ENCODE measurements at regions not wholly inside any gene's neighbourhood (a gene's known extent, or its start where the extent isn't known, plus 50 kb on each side); places are given as distances from the start of the nearest gene placed in this dataset.

DNA sequence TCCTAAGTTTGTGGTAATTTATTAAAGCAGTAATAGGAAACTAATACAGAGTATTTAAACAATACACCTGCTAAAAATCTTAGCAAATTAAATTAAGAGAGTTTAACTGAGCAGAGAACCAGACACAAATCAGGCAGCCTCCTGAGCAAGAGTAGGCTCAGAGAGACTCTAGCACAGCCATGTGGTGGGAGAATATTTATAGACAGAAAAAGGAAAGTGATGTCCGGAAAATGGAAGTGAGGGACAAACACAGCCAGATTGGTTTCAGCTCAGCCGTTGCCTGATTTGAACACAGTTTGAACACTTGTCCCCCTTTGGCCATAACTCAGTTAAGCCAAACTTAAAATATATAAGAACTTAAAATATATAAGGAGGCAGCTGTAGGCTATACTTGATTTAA, 192.6 kb upstream of the PSMD7 start:
- Histone ChIP-seq H3K4me2 (ENCODE audit: extremely low read depth, insufficient read depth, low read length) (no peak overlapping the region), H2AFZ (ENCODE audit: low read length) (no peak overlapping the region), H3K27me3 (ENCODE audit: control insufficient read depth, insufficient read depth, low read length) (no peaks in the 10 kb centered on the region), H3K9me3 (ENCODE audit: control insufficient read depth, insufficient read depth, low read depth, low read length) (no peaks in the 10 kb centered on the region), H4K20me1 (ENCODE audit: control insufficient read depth, extremely low read depth, insufficient read depth, low read length) (no peaks in the 10 kb centered on the region), H3K4me1 (ENCODE audit: control insufficient read depth, extremely low read depth, insufficient read depth, low read length) (no peaks in the 10 kb centered on the region), H3K36me3 (ENCODE audit: control insufficient read depth, insufficient read depth, low read length) (no peaks in the 10 kb centered on the region), H3K9ac (ENCODE audit: insufficient read depth, low read length) (no peak overlapping the region), H3K27ac (ENCODE audit: insufficient read depth, low read length) (no peak overlapping the region), H3K4me3 (replicated peaks in 1 of 4; ENCODE audit: control extremely low read depth in 1 of 4, insufficient read depth in 1 of 4, low read depth in 3 of 4, low read length in 4 of 4) (no peak overlapping the region), H3K79me2 (ENCODE audit: control insufficient read depth, insufficient read depth, low read length) (no peaks in the 10 kb centered on the region)
- TF ChIP-seq, protein P1, sequence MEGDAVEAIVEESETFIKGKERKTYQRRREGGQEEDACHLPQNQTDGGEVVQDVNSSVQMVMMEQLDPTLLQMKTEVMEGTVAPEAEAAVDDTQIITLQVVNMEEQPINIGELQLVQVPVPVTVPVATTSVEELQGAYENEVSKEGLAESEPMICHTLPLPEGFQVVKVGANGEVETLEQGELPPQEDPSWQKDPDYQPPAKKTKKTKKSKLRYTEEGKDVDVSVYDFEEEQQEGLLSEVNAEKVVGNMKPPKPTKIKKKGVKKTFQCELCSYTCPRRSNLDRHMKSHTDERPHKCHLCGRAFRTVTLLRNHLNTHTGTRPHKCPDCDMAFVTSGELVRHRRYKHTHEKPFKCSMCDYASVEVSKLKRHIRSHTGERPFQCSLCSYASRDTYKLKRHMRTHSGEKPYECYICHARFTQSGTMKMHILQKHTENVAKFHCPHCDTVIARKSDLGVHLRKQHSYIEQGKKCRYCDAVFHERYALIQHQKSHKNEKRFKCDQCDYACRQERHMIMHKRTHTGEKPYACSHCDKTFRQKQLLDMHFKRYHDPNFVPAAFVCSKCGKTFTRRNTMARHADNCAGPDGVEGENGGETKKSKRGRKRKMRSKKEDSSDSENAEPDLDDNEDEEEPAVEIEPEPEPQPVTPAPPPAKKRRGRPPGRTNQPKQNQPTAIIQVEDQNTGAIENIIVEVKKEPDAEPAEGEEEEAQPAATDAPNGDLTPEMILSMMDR (conservative IDR thresholded peaks at IDR 0.05 in 1 of 2, IDR thresholded peaks at IDR 0.05 in 1 of 2; ENCODE audit: low read depth in 1 of 2, low read length in 2 of 2) = no peak
- no peak for TF ChIP-seq EZH2 (IDR thresholded peaks at IDR 0.05; ENCODE audit: low read length, missing control alignments)
- no peak for DNase-seq (ENCODE audit: low read depth in 2 of 2)

GRCh38 chr16:74101379-74102137, 195.1 kb upstream of the PSMD7 start:
- TF ChIP-seq EZH2 (IDR thresholded peaks at IDR 0.05; ENCODE audit: low read length, missing control alignments) = no peak
- TF ChIP-seq, protein P1 (conservative IDR thresholded peaks at IDR 0.05 in 1 of 2, IDR thresholded peaks at IDR 0.05 in 1 of 2; ENCODE audit: low read depth in 1 of 2, low read length in 2 of 2) = no peak
- no peak overlapping the region for H3K9ac ChIP-seq (ENCODE audit: insufficient read depth, low read length)
- no peak for DNase-seq (ENCODE audit: low read depth in 2 of 2)
- H3K4me1 ChIP-seq (ENCODE audit: control insufficient read depth, extremely low read depth, insufficient read depth, low read length) = no peaks in the 10 kb centered on the region
- H3K4me3 ChIP-seq (replicated peaks in 1 of 4; ENCODE audit: control extremely low read depth in 1 of 4, insufficient read depth in 1 of 4, low read depth in 3 of 4, low read length in 4 of 4) = no peak overlapping the region
- no peak overlapping the region for H2AFZ ChIP-seq (ENCODE audit: low read length)
- no peaks in the 10 kb centered on the region for H4K20me1 ChIP-seq (ENCODE audit: control insufficient read depth, extremely low read depth, insufficient read depth, low read length)
- no peak overlapping the region for H3K4me2 ChIP-seq (ENCODE audit: extremely low read depth, insufficient read depth, low read length)
- H3K27ac ChIP-seq (ENCODE audit: insufficient read depth, low read length) = no peak overlapping the region
- no peaks in the 10 kb centered on the region for H3K36me3 ChIP-seq (ENCODE audit: control insufficient read depth, insufficient read depth, low read length)
- no peaks in the 10 kb centered on the region for H3K9me3 ChIP-seq (ENCODE audit: control insufficient read depth, insufficient read depth, low read depth, low read length)
- H3K79me2 ChIP-seq (ENCODE audit: control insufficient read depth, insufficient read depth, low read length) = no peaks in the 10 kb centered on the region
- H3K27me3 ChIP-seq (ENCODE audit: control insufficient read depth, insufficient read depth, low read length) = no peaks in the 10 kb centered on the region

DNA sequence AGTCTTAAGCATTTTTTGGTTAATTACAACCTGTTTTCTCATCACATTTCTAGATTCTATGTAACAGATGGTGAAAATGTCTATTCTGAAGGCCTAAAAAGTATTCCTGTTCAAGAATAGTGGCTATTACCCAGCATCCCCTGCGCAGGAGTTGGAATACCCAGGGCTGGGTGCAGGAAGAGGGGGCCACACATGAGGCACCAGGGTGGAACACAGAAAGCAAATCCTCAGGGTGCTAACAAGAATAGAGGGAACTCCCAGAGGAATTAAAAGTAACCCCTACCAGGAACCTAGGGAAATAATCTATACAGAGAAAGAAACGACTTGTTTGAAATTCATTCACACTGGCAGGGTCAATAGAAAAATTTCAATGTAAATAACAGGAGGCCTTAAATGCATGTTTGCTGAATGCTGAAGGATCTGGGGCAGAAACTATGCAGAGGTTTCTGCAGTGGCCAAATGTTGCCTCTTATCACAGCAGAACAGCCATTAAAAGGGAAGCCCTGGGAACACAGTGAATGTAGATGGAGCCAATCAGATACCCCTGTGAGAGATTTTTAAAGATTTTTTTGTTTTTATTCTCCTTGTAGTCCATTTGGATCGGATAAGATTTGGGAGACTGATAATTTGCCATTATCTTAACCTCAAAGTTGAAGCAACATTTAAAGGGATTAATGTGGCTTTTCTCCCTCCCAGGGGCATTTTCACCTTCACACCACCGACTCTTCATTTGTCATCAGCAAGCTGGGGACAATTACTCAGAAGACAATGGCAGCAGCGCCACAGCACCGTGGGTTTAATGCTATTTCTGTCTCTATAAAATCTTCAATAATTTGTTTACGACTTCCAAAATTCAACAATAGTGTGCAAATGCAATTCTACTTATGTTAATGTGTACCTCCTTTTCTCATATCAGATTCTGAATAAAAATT, 196.0 kb upstream of the PSMD7 start:
- H3K9me3 ChIP-seq (ENCODE audit: control insufficient read depth, insufficient read depth, low read depth, low read length) = no peaks in the 10 kb centered on the region
- no peaks in the 10 kb centered on the region for H3K27me3 ChIP-seq (ENCODE audit: control insufficient read depth, insufficient read depth, low read length)
- H3K79me2 ChIP-seq (ENCODE audit: control insufficient read depth, insufficient read depth, low read length) = no peaks in the 10 kb centered on the region
- H3K36me3 ChIP-seq (ENCODE audit: control insufficient read depth, insufficient read depth, low read length) = no peaks in the 10 kb centered on the region
- no peak overlapping the region for H3K4me2 ChIP-seq (ENCODE audit: extremely low read depth, insufficient read depth, low read length)
- no peaks in the 10 kb centered on the region for H4K20me1 ChIP-seq (ENCODE audit: control insufficient read depth, extremely low read depth, insufficient read depth, low read length)
- no peak overlapping the region for H3K9ac ChIP-seq (ENCODE audit: insufficient read depth, low read length)
- no peaks in the 10 kb centered on the region for H3K4me1 ChIP-seq (ENCODE audit: control insufficient read depth, extremely low read depth, insufficient read depth, low read length)
- no peak for TF ChIP-seq EZH2 (IDR thresholded peaks at IDR 0.05; ENCODE audit: low read length, missing control alignments)
- TF ChIP-seq, protein P1 (conservative IDR thresholded peaks at IDR 0.05 in 1 of 2, IDR thresholded peaks at IDR 0.05 in 1 of 2; ENCODE audit: low read depth in 1 of 2, low read length in 2 of 2) = no peak
- DNase-seq (ENCODE audit: low read depth in 2 of 2) = no peak
- no peak overlapping the region for H3K27ac ChIP-seq (ENCODE audit: insufficient read depth, low read length)
- no peak overlapping the region for H2AFZ ChIP-seq (ENCODE audit: low read length)
- no peak overlapping the region for H3K4me3 ChIP-seq (replicated peaks in 1 of 4; ENCODE audit: control extremely low read depth in 1 of 4, insufficient read depth in 1 of 4, low read depth in 3 of 4, low read length in 4 of 4)

Data from fibroblast of lung (primary cell).